ENCODE measurements at regions not wholly inside any gene's neighbourhood (a gene's known extent, or its start where the extent isn't known, plus 50 kb on each side); places are given as distances from the start of the nearest gene placed in this dataset.

GRCh38 chr6:67362976-67363375, 1272.1 kb upstream of the ADGRB3 start:
- ChIA-PET CTCF (no interaction called here), POLR2A (ENCODE audit: low non-redundant PET) (no interaction called here)
- no peaks in the 10 kb centered on the region for H3K36me3 ChIP-seq (ENCODE audit: insufficient read depth, low read length, poor library complexity, severe bottlenecking)
- H3K4me1 ChIP-seq (ENCODE audit: insufficient read depth, low read length, poor library complexity, severe bottlenecking): no peaks in the 10 kb centered on the region
- no peak overlapping the region for H3K4me3 ChIP-seq (ENCODE audit: low read depth, low read length, poor library complexity, severe bottlenecking)
- H3K27me3 ChIP-seq (replicated peaks; ENCODE audit: insufficient read depth, low read depth, low read length, poor library complexity): no peaks in the 10 kb centered on the region
- TF ChIP-seq EZH2 (IDR thresholded peaks at IDR 0.05; ENCODE audit: borderline replicate concordance, low read depth, low read length, poor library complexity, severe bottlenecking) (no peak), CTCF (conservative IDR thresholded peaks at IDR 0.05; ENCODE audit: low read depth, low read length) (no peak)
- H3K27ac ChIP-seq (ENCODE audit: low read depth, low read length, poor library complexity, severe bottlenecking): no peak overlapping the region
- no peak for DNase-seq (ENCODE audit: low spot score)
- intact Hi-C loops (cut with micrococcal nuclease; ENCODE audit: unreplicated experiment): no loop called here
- BruUV-seq (replicated peaks): no TSS peak
- no peaks in the 10 kb centered on the region for H3K9me3 ChIP-seq (ENCODE audit: low read depth, low read length, poor library complexity, severe bottlenecking)

- TF ChIP-seq EZH2 (IDR thresholded peaks at IDR 0.05; ENCODE audit: borderline replicate concordance, low read depth, low read length, poor library complexity, severe bottlenecking) (no peak), CTCF (conservative IDR thresholded peaks at IDR 0.05; ENCODE audit: low read depth, low read length) (no peak)
- intact Hi-C loops (cut with micrococcal nuclease; ENCODE audit: unreplicated experiment): no loop called here
- DNase-seq (ENCODE audit: low spot score): no peak
- CTCF ChIA-PET: no interaction called here
- POLR2A ChIA-PET (ENCODE audit: low non-redundant PET): no interaction called here
- H3K27ac ChIP-seq (ENCODE audit: low read depth, low read length, poor library complexity, severe bottlenecking): no peak overlapping the region
- H3K9me3 ChIP-seq (ENCODE audit: low read depth, low read length, poor library complexity, severe bottlenecking): no peaks in the 10 kb centered on the region
- no peaks in the 10 kb centered on the region for H3K27me3 ChIP-seq (replicated peaks; ENCODE audit: insufficient read depth, low read depth, low read length, poor library complexity)
- no peak overlapping the region for H3K4me3 ChIP-seq (ENCODE audit: low read depth, low read length, poor library complexity, severe bottlenecking)
- no peaks in the 10 kb centered on the region for H3K36me3 ChIP-seq (ENCODE audit: insufficient read depth, low read length, poor library complexity, severe bottlenecking)
- BruUV-seq (replicated peaks): no TSS peak
- no peaks in the 10 kb centered on the region for H3K4me1 ChIP-seq (ENCODE audit: insufficient read depth, low read length, poor library complexity, severe bottlenecking)
These were observed 1273.8 kb upstream of the ADGRB3 start for GRCh38 chr6:67361264-67361663.

GRCh38 chr6:67358241-67358640, 1276.8 kb upstream of the ADGRB3 start:
- Histone ChIP-seq H3K4me1 (ENCODE audit: insufficient read depth, low read length, poor library complexity, severe bottlenecking) (no peaks in the 10 kb centered on the region), H3K9me3 (ENCODE audit: low read depth, low read length, poor library complexity, severe bottlenecking) (no peaks in the 10 kb centered on the region), H3K36me3 (ENCODE audit: insufficient read depth, low read length, poor library complexity, severe bottlenecking) (no peaks in the 10 kb centered on the region), H3K4me3 (ENCODE audit: low read depth, low read length, poor library complexity, severe bottlenecking) (no peak overlapping the region), H3K27ac (ENCODE audit: low read depth, low read length, poor library complexity, severe bottlenecking) (no peak overlapping the region), H3K27me3 (replicated peaks; ENCODE audit: insufficient read depth, low read depth, low read length, poor library complexity) (no peaks in the 10 kb centered on the region)
- ChIA-PET CTCF (no interaction called here), POLR2A (ENCODE audit: low non-redundant PET) (no interaction called here)
- DNase-seq (ENCODE audit: low spot score): no peak
- BruUV-seq (replicated peaks): no TSS peak
- intact Hi-C loops (cut with micrococcal nuclease; ENCODE audit: unreplicated experiment): no loop called here
- TF ChIP-seq EZH2 (IDR thresholded peaks at IDR 0.05; ENCODE audit: borderline replicate concordance, low read depth, low read length, poor library complexity, severe bottlenecking) (no peak), CTCF (conservative IDR thresholded peaks at IDR 0.05; ENCODE audit: low read depth, low read length) (no peak)

Data from A673 (cell line).